GM12878 (cell line): ENCODE measurements at regions not wholly inside any gene's neighbourhood (a gene's known extent, or its start where the extent isn't known, plus 50 kb on each side); places are given as distances from the start of the nearest gene placed in this dataset.

ENCODE experiments used
- CBX5 ChIP-seq: sonication (generic); IDR thresholded peaks from 2 replicates; pipeline ENCODE4 v1.6.1; 2016; ENCODE audit warnings: low read depth, moderate library complexity, mild to moderate bottlenecking, inconsistent platforms
- CEBPB ChIP-seq, 2 experiments: fragments of 150-350 bp in 1 of 2; IDR thresholded peaks; 2 replicates each; pipeline ENCODE4 v1.6.1; 2012 to 2014; ENCODE audit warnings: low read depth in 2 of 2, low read length in 2 of 2, borderline replicate concordance in 1 of 2, inconsistent platforms in 1 of 2
- CEBPZ ChIP-seq: fragments of 150-350 bp; IDR thresholded peaks from 2 replicates; pipeline ENCODE4 v1.6.1; 2016; ENCODE audit warnings: low read depth, low read length
- CTCF ChIP-seq, 3 experiments: IDR thresholded peaks in 2 of 3; conservative IDR thresholded peaks in 1 of 3; 2 replicates each; pipeline ENCODE4 v1.5.1; 2011; ENCODE audit warnings: low read depth in 3 of 3, low read length in 3 of 3, mild to moderate bottlenecking in 3 of 3, control low read depth in 2 of 3, moderate library complexity in 2 of 3, inconsistent platforms in 1 of 3, mixed read lengths in 1 of 3; ENCODE audit not compliant: control insufficient read depth in 2 of 3, insufficient read depth in 1 of 3; ENCODE audit errors: extremely low read depth in 1 of 3
- ELK1 ChIP-seq: IDR thresholded peaks from 2 replicates; pipeline ENCODE4 v1.6.1; 2012; ENCODE audit warnings: low read depth, low read length, improper control_type of control experiment
- RBBP5 ChIP-seq: fragments of 200-600 bp; sonication (generic); conservative IDR thresholded peaks from 2 replicates; pipeline ENCODE4 v1.6.1; 2016
- SIN3A ChIP-seq: IDR thresholded peaks from 2 replicates; pipeline ENCODE4 v1.6.1; 2012; ENCODE audit warnings: low read depth, low read length, improper control_type of control experiment
- SUZ12 ChIP-seq: fragments of 200-600 bp; sonication (generic); IDR thresholded peaks from one replicate; pipeline ENCODE4 v1.6.1; 2018; ENCODE audit warnings: antibody characterized with exemption, mild to moderate bottlenecking; ENCODE audit not compliant: unreplicated experiment
- ZNF24 ChIP-seq: fragments of 450-650 bp; IDR thresholded peaks from 2 replicates; pipeline ENCODE4 v1.6.1; 2017; ENCODE audit warnings: antibody characterized with exemption, mild to moderate bottlenecking
- ZZZ3 ChIP-seq: IDR thresholded peaks from 2 replicates; pipeline ENCODE4 v1.6.1; 2011; ENCODE audit warnings: low read depth; ENCODE audit not compliant: control insufficient read depth, insufficient read length

- TF ChIP-seq CBX5 (no peak), ELK1 (no peak), SUZ12 (no peak), RBBP5 (no peak), CEBPZ (no peak), CEBPB (IDR thresholded peaks at IDR 0.05; ENCODE audit: borderline replicate concordance in 1 of 2, low read depth in 2 of 2, low read length in 2 of 2) (no peak), ZZZ3 (no peak), SIN3A (no peak), ZNF24 (no peak), CTCF (IDR thresholded peaks at IDR 0.05 in 2 of 3, conservative IDR thresholded peaks at IDR 0.05 in 1 of 3; ENCODE audit: control insufficient read depth in 2 of 3, extremely low read depth in 1 of 3, insufficient read depth in 1 of 3, low read depth in 3 of 3, low read length in 3 of 3) (peak in 1 of 3 experiments; percentile 9; a peak in 2 of 6 replicates)
These were observed 169.1 kb downstream of the YTHDC2 start for GRCh38 chr5:113682497-113683136.
